Glomerular endothelial cell (primary cell): ENCODE measurements at regions not wholly inside any gene's neighbourhood (a gene's known extent, or its start where the extent isn't known, plus 50 kb on each side); places are given as distances from the start of the nearest gene placed in this dataset.
A peak's percentile ranks its signal among the peaks of the same experiment; 100 is the strongest.
"Not testable (repeated sequence)": the region's sequence is repeated elsewhere in the genome, so short reads cannot be mapped to it uniquely, and the experiment has no call there.

Experiments
- DNase-seq: peaks from one replicate; pipeline ENCODE4 v3.0.0-alpha.2; 2011; ENCODE audit warnings: low read depth, low spot score; ENCODE audit errors: extremely low read depth

- DNase-seq = no peak
Measured at GRCh38 chr7:110187877-110188554, 902.9 kb upstream of the LRRN3 start.

GRCh38 chr7:110204527-110204926, 886.4 kb upstream of the LRRN3 start:
- no peak for DNase-seq

GRCh38 chr7:110205899-110206298, 885.0 kb upstream of the LRRN3 start:
- DNase-seq = no peak

GRCh38 chr7:110209884-110210283, 881.0 kb upstream of the LRRN3 start:
- DNase-seq = no peak

- DNase-seq = no peak
Measured at GRCh38 chr7:110210941-110211608, 879.9 kb upstream of the LRRN3 start.

GRCh38 chr7:110224643-110225042, 866.3 kb upstream of the LRRN3 start:
- DNase-seq = no peak

- no peak for DNase-seq
Measured at GRCh38 chr7:110246118-110246517, 844.8 kb upstream of the LRRN3 start.

- DNase-seq = no peak
Measured at GRCh38 chr7:110253093-110253492, 837.8 kb upstream of the LRRN3 start.

- no peak for DNase-seq
Measured at GRCh38 chr7:110257673-110258072, 833.3 kb upstream of the LRRN3 start.

- DNase-seq = no peak
Measured at GRCh38 chr7:110262251-110262650, 828.7 kb upstream of the LRRN3 start.

- no peak for DNase-seq
Measured at GRCh38 chr7:110264288-110264687, 826.6 kb upstream of the LRRN3 start.

GRCh38 chr7:110281362-110281761, 809.6 kb upstream of the LRRN3 start:
- DNase-seq = no peak

- DNase-seq = no peak
Measured at GRCh38 chr7:110283056-110283455, 807.9 kb upstream of the LRRN3 start.

GRCh38 chr7:110291430-110291829, 799.5 kb upstream of the LRRN3 start:
- DNase-seq = no peak

- DNase-seq = no peak
Measured at GRCh38 chr7:110296321-110296720, 794.6 kb upstream of the LRRN3 start.

- DNase-seq = no peak
Measured at GRCh38 chr7:110307776-110308175, 783.2 kb upstream of the LRRN3 start.

GRCh38 chr7:110308791-110309190, 782.1 kb upstream of the LRRN3 start:
- no peak for DNase-seq

GRCh38 chr7:110309941-110310340, 781.0 kb upstream of the LRRN3 start:
- no peak for DNase-seq

GRCh38 chr7:110311556-110311955, 779.4 kb upstream of the LRRN3 start:
- DNase-seq = no peak

GRCh38 chr7:110317541-110318265, 773.2 kb upstream of the LRRN3 start:
- peak; percentile 96 for DNase-seq

GRCh38 chr7:110320285-110320684, 770.6 kb upstream of the LRRN3 start:
- not testable (repeated sequence) for DNase-seq

GRCh38 chr7:110322796-110323195, 768.1 kb upstream of the LRRN3 start:
- DNase-seq = no peak
